Activated naive CD4-positive, alpha-beta T cell treated with anti-CD3 and anti-CD28 coated beads, Interleukin-2, amount 10 ng/mL, durations not matched to agents 7 days and 5 days (primary cell): ENCODE measurements at regions not wholly inside any gene's neighbourhood (a gene's known extent, or its start where the extent isn't known, plus 50 kb on each side); places are given as distances from the start of the nearest gene placed in this dataset.

ENCODE experiments used
- CTCF ChIA-PET: fragments of 350-600 bp; sonication (Branson Sonifier 250); formaldehyde crosslinking; loops from one replicate; lab custom pipeline; 2021; ENCODE audit warnings: antibody characterized with exemption; lab: Charles Lee
- DNase-seq: peaks from one replicate; pipeline ENCODE4 v3.0.0-alpha.2; 2020
- H3K27ac Mint-ChIP-seq: one replicate; pipeline ENCODE4 v1.8.0; 2021; ENCODE audit warnings: mild to moderate bottlenecking, moderate library complexity, mixed read lengths
- H3K27me3 Mint-ChIP-seq: one replicate; pipeline ENCODE4 v1.8.0; 2021; ENCODE audit warnings: mild to moderate bottlenecking, mixed read lengths
- H3K36me3 Mint-ChIP-seq: one replicate; pipeline ENCODE4 v1.8.0; 2021; ENCODE audit warnings: mixed read lengths
- H3K4me1 Mint-ChIP-seq: one replicate; pipeline ENCODE4 v1.8.0; 2021; ENCODE audit warnings: mixed read lengths
- H3K4me3 Mint-ChIP-seq: one replicate; pipeline ENCODE4 v1.8.0; 2021; ENCODE audit warnings: mild to moderate bottlenecking, moderate library complexity, mixed read lengths
- H3K9me3 Mint-ChIP-seq: one replicate; pipeline ENCODE4 v1.8.0; 2021; ENCODE audit warnings: mixed read lengths

DNA sequence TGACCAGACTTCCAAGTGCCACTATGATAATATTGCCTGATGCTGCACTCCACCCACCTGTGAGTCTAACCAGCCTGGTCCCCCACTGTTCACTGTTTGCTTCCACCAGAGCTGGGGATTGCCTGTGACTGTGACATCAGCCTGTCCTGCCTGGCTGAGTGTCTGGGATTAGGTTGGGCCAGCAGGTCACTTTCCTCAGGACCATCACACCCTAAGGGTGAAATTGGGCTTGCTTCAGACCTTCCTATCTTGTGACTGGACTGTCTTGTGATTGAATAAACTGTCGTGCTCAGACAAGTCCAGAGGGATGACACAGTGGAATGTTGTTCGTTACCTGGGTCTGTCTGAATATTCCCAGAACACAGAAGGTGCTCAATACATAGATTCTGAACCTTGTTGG lies 87.4 kb upstream of the HK2 start:
- no peaks in the 10 kb centered on the region for H3K36me3 Mint-ChIP-seq
- H3K27me3 Mint-ChIP-seq = no peaks in the 10 kb centered on the region
- H3K4me1 Mint-ChIP-seq = no peaks in the 10 kb centered on the region
- DNase-seq = no peak
- no peaks in the 10 kb centered on the region for H3K9me3 Mint-ChIP-seq
- CTCF ChIA-PET = no interaction called here
- no peak overlapping the region for H3K4me3 Mint-ChIP-seq
- H3K27ac Mint-ChIP-seq = no peak overlapping the region

GRCh38 chr2:74747411-74748080 lies 86.4 kb upstream of the HK2 start:
- DNase-seq = no peak
- Mint-ChIP-seq H3K27ac (no peak overlapping the region), H3K36me3 (no peaks in the 10 kb centered on the region), H3K4me3 (no peak overlapping the region), H3K9me3 (no peaks in the 10 kb centered on the region), H3K27me3 (no peaks in the 10 kb centered on the region), H3K4me1 (no peaks in the 10 kb centered on the region)
- CTCF ChIA-PET = no interaction called here

GRCh38 chr2:74748665-74749064 lies 85.3 kb upstream of the HK2 start:
- no peak overlapping the region for H3K4me3 Mint-ChIP-seq
- no peak for DNase-seq
- CTCF ChIA-PET = no interaction called here
- H3K9me3 Mint-ChIP-seq = no peaks in the 10 kb centered on the region
- no peaks in the 10 kb centered on the region for H3K36me3 Mint-ChIP-seq
- H3K27me3 Mint-ChIP-seq = peaks cover 4% of the 10 kb centered on the region
- no peak overlapping the region for H3K27ac Mint-ChIP-seq
- no peaks in the 10 kb centered on the region for H3K4me1 Mint-ChIP-seq

DNA sequence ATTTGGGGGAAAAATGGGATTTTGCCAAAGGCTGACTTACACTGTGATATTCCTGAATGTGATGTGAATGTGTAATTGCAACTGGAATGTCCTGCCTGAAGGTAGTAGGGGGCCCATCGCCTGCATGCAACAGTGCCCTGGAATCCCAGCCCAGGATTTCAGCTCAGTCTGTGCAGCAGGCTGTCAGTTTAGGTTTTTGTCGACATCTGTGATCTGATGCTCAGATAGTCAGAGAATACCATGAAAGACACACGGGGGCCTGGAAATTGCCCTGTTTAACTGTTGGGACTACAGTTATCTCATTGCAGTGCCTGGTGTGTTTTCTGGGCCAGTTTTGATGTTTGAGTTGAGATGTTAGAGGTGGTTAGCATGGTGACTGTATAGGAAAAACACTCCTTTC lies 84.5 kb upstream of the HK2 start:
- DNase-seq = no peak
- Mint-ChIP-seq H3K36me3 (no peaks in the 10 kb centered on the region), H3K9me3 (no peaks in the 10 kb centered on the region), H3K4me3 (no peak overlapping the region), H3K4me1 (no peaks in the 10 kb centered on the region), H3K27ac (no peak overlapping the region), H3K27me3 (peaks cover 4% of the 10 kb centered on the region)
- CTCF ChIA-PET = no interaction called here

- no peaks in the 10 kb centered on the region for H3K36me3 Mint-ChIP-seq
- no peaks in the 10 kb centered on the region for H3K4me1 Mint-ChIP-seq
- H3K27ac Mint-ChIP-seq = no peak overlapping the region
- H3K27me3 Mint-ChIP-seq = peaks cover 4% of the 10 kb centered on the region
- CTCF ChIA-PET = no interaction called here
- no peak overlapping the region for H3K4me3 Mint-ChIP-seq
- DNase-seq = no peak
- peaks cover 3% of the 10 kb centered on the region for H3K9me3 Mint-ChIP-seq
Observed at GRCh38 chr2:74751981-74752851, 81.7 kb upstream of the HK2 start.

DNA sequence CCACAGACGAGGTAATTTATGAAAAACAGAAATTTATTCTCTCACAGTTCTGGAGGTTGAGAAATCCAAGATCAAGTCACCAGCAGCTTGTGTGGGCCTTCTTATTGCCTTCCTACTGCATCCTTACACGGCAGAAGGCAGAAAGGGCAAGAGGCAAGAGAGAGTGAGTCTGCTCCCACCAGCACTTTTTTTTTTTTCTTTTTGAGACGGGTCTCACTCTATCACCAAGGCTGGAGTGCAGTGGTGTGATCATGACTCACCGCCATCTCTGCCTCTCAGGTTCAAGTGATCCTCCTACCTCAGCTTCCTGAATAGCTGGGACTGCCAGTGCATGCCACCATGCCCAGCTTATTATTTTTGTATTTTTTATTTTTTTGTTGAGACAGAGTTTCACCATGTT lies 78.5 kb upstream of the HK2 start:
- Mint-ChIP-seq H3K27me3 (peaks cover 4% of the 10 kb centered on the region), H3K4me1 (no peaks in the 10 kb centered on the region), H3K27ac (no peak overlapping the region), H3K36me3 (no peaks in the 10 kb centered on the region), H3K4me3 (no peak overlapping the region), H3K9me3 (peaks cover 6% of the 10 kb centered on the region)
- no peak for DNase-seq
- CTCF ChIA-PET = interaction anchor here (1.2 kb wide), 1 partner anchor 16 kb away, joined by 4 read pairs; no protein-coding TSS in a partner anchor

DNA sequence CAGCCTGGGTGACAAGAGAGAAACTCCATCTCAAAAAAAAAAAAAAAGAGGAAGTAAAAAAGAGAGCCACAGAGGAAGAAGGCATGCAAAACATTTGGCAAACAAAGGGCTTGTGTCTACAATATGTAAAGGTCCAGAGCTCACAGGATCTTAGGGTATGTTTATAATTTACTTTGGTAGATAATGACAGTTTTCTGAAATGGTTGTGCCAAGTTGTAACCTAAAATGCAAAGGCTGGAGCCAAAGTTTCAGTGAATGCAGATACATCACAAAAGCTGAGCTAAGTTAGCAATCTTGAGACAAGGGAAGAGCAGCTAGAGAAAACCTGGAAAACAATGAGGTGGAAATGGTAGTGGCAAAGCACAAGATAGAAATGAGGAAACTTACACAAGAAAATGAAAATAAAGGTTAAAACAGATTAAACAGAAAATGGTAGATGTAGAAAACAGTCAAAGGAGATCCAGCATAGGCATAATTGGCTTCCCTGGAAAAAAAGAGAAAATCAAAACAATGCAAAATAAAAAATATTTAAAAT lies 77.5 kb upstream of the HK2 start:
- peaks cover 4% of the 10 kb centered on the region for H3K27me3 Mint-ChIP-seq
- H3K4me3 Mint-ChIP-seq = no peak overlapping the region
- H3K4me1 Mint-ChIP-seq = no peaks in the 10 kb centered on the region
- no peak overlapping the region for H3K27ac Mint-ChIP-seq
- no peaks in the 10 kb centered on the region for H3K36me3 Mint-ChIP-seq
- peaks cover 6% of the 10 kb centered on the region for H3K9me3 Mint-ChIP-seq
- CTCF ChIA-PET = no interaction called here
- DNase-seq = no peak

DNA sequence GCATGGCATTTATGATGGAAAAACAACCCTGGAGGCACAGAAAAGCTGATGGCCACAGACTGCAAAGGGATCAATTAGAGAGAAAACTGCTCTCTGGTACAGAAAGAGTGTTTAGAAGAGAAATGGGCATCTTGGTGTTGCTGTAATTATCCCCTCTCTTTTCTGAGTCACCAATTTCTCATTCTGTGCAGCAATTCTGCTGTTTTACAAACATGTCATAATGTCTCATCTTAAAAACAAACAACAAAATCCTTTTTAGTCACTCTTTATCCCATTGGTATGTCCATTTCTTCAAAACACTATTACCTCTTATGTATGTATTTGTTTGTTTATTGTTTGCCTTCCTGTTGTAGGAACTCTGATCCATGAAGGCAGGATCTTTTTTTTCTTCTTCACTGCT lies 73.9 kb upstream of the HK2 start:
- Mint-ChIP-seq H3K27me3 (peaks cover 3% of the 10 kb centered on the region), H3K4me3 (no peak overlapping the region), H3K4me1 (peaks cover 13% of the 10 kb centered on the region), H3K36me3 (no peaks in the 10 kb centered on the region), H3K9me3 (peaks cover 6% of the 10 kb centered on the region), H3K27ac (no peak overlapping the region)
- DNase-seq = no peak
- CTCF ChIA-PET = no interaction called here

DNA sequence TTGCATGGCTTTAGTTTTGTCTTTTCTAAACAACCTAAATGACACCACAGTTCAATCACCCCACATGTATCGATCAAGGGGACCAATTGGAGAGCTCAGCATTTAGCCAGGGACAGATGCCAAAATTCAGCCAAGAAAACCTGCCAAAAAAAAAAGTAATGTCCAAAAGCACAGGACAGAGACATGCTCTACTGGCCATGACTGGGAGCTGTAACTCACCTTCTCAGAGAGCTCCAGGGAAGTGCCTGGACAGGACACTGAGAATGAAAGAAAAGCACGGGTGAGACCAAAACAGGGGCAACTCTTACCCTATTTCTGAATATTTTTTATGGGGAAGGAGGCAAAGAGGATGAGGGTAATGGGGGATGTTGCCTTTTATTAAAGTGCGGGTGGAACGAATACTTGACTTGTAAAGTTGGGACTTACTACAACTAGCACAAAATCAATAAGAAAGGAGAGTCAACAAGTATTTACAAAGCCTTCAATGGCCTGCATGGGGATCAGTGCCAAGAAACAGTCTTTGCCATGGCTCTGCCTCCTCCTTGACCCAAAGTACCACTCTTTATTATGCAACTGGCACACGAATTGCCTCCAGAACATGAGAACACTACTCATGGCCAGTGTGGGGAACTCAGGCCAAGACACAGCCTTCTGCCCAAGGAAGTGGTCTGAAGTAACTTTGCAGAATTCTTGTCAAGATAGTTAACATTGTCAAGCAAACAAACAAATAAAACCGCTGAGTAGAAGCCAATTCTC lies 72.9 kb upstream of the HK2 start:
- CTCF ChIA-PET = no interaction called here
- H3K27me3 Mint-ChIP-seq = peaks cover 3% of the 10 kb centered on the region
- no peak for DNase-seq
- no peak overlapping the region for H3K27ac Mint-ChIP-seq
- no peak overlapping the region for H3K4me3 Mint-ChIP-seq
- no peaks in the 10 kb centered on the region for H3K36me3 Mint-ChIP-seq
- peaks cover 14% of the 10 kb centered on the region for H3K4me1 Mint-ChIP-seq
- H3K9me3 Mint-ChIP-seq = peaks cover 6% of the 10 kb centered on the region

DNA sequence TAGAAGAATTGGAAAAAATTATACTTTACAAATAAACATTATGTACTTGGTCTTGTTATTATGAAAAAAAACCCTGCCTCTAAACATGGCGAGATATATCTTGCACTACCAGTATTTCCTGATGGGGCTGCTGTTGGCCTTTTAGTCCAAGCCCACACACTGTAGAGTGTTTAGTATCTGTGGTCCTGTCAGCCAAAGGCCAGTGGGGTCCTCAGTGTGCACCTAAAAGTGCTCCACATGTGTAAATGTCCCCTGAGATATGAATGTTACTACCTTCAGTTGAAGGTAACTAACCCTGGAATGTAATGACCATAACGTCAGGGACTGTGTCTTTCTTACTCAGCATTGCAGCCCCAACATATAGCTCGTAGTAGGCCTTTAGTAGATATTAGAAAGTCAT lies 71.1 kb upstream of the HK2 start:
- DNase-seq = no peak
- Mint-ChIP-seq H3K36me3 (no peaks in the 10 kb centered on the region), H3K27me3 (peaks cover 3% of the 10 kb centered on the region), H3K9me3 (peaks cover 2% of the 10 kb centered on the region), H3K4me3 (no peak overlapping the region), H3K27ac (no peak overlapping the region), H3K4me1 (peaks cover 14% of the 10 kb centered on the region)
- CTCF ChIA-PET = interaction anchor here (0.7 to 1.3 kb wide), 2 partner anchors 70 to 114 kb away, joined by 3 read pairs; no protein-coding TSS in a partner anchor

DNA sequence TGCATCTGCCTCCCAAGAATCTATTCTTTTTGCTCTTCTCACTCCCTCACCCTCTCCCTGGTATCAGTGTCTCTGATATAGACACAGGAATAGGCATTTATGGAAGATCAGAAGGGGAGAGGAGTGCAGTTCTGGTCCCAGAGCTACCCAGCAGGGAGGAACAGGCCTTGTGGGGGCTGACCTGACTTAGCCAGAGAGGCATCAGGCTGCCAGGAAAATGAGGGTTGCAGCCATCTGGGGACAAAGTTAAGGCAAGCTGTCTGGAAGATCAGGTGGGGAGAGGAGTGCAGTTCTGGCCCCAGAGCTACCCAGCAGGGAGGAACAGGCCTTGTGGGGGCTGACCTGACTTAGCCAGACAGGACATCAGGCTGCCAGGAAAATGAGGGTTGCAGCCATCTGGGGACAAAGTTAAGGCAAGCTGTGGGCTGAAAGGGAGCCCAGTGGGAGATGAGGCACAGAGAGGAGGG lies 69.9 kb upstream of the HK2 start:
- no peaks in the 10 kb centered on the region for H3K36me3 Mint-ChIP-seq
- DNase-seq = no peak
- peaks cover 14% of the 10 kb centered on the region for H3K4me1 Mint-ChIP-seq
- CTCF ChIA-PET = interaction anchor here (0.8 kb wide), 1 partner anchor 119 kb away, joined by 4 read pairs; no protein-coding TSS in a partner anchor
- H3K27me3 Mint-ChIP-seq = peaks cover 3% of the 10 kb centered on the region
- H3K4me3 Mint-ChIP-seq = no peak overlapping the region
- H3K9me3 Mint-ChIP-seq = no peaks in the 10 kb centered on the region
- H3K27ac Mint-ChIP-seq = no peak overlapping the region

DNA sequence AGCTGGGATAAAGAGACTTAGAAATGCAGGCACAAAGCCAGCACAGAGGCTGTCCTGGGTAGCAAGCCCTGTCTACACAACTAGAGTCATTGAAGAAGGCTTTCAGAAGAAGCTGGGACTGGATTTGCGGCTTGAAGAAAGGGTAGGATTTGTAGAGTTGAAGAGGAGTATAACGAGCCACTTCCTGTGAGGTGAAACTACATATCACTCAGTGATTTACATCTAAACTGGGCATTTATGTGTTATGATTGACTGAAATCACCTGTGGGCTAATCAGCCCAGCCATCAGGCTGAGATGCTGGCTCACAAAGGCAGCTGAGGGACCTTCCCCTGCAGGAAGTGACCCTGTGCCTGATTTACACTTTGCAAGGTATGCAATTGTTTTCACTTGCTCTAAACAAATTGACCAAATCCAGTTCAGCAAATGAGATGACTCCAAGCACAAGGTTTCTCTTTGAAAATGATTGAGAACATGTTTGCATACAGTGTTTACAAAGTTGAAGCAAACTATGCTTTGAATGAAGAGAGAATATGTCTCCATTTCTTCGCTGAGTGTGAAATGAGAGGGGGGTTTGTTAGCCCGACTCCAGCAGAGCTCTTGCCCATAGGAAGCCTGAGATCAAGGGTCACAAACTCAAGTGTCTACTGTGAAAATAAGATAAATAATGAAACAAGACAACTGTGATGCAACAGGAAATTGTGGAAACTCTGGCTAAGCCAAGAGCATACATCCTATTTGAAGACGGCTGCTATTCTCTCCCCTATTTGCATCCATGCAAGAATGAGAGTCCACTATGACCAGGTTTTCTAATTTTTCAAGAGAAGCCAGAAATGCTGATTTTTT lies 69.3 kb upstream of the HK2 start:
- peaks cover 3% of the 10 kb centered on the region for H3K27me3 Mint-ChIP-seq
- peaks cover 14% of the 10 kb centered on the region for H3K4me1 Mint-ChIP-seq
- H3K27ac Mint-ChIP-seq = no peak overlapping the region
- DNase-seq = no peak
- H3K4me3 Mint-ChIP-seq = no peak overlapping the region
- H3K36me3 Mint-ChIP-seq = no peaks in the 10 kb centered on the region
- no peaks in the 10 kb centered on the region for H3K9me3 Mint-ChIP-seq
- CTCF ChIA-PET = interaction anchor here (0.5 to 1.5 kb wide), 4 partner anchors 51 to 119 kb away, joined by 3 to 5 read pairs (median 4); no protein-coding TSS in a partner anchor

DNA sequence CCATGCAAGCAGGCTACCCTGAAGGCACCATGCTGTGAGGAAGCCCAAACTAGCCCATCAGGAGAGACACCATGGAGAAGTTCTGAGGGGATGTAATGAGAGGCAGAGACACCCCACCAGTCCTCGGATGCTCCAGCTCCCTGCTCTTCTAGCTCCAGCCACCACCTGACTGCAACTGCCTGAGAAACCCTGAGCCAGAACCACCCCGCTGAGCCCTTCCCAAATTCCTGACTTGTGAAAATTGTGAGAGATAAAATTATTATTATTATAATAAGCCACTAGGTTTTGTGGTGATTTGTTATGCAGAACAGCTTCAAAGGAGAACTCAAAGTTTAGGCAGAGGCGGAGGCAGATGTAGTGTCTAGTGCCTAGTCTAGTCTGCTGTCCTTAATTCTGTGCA lies 67.1 kb upstream of the HK2 start:
- Mint-ChIP-seq H3K27ac (no peak overlapping the region), H3K4me3 (no peak overlapping the region), H3K4me1 (peaks cover 14% of the 10 kb centered on the region), H3K36me3 (no peaks in the 10 kb centered on the region), H3K9me3 (no peaks in the 10 kb centered on the region), H3K27me3 (peaks cover 8% of the 10 kb centered on the region)
- CTCF ChIA-PET = no interaction called here
- DNase-seq = no peak
